SK-N-SH (cell line): ENCODE measurements at regions not wholly inside any gene's neighbourhood (a gene's known extent, or its start where the extent isn't known, plus 50 kb on each side); places are given as distances from the start of the nearest gene placed in this dataset.

Experiments
- CTCF ChIA-PET: fragments of 300-600, 350-600 bp; formaldehyde crosslinking; extraction: SDS; loops from one replicate; lab custom pipeline; 2021; lab: Yijun Ruan, JAX
- POLR2A ChIA-PET: fragments of 350-600 bp; sonication (Branson Sonifier 250); formaldehyde crosslinking; extraction: SDS; loops from one replicate; lab custom pipeline; 2020; ENCODE audit warnings: antibody characterized with exemption, inconsistent platforms; lab: Yijun Ruan, JAX
- DNase-seq: peaks from one replicate; pipeline ENCODE4 v3.0.0; 2012
- H2AFZ ChIP-seq: fragments of 200-600 bp; sonication (generic); 2 replicates; pipeline ENCODE4 v1.8.1; 2016; ENCODE audit warnings: antibody characterized with exemption, mild to moderate bottlenecking, low read depth
- H3F3A ChIP-seq: fragments of 200-600 bp; sonication (generic); replicated peaks from 2 replicates; pipeline ENCODE3; 2016; ENCODE audit warnings: antibody characterized with exemption, mild to moderate bottlenecking; ENCODE audit not compliant: insufficient read depth
- H3K27ac ChIP-seq, 2 experiments: fragments of 200-500 bp in 1 of 2; fragments of 200-600 bp in 1 of 2; sonication (Bioruptor generic) in 1 of 2; sonication (generic), shearing (Covaris generic) in 1 of 2; 2 replicates each; pipeline versions ENCODE4 v1.5.1 to v1.6.1; 2014 to 2016; ENCODE audit warnings: low read depth in 2 of 2, inconsistent platforms in 1 of 2, low read length in 1 of 2, mild to moderate bottlenecking in 1 of 2, mixed read lengths in 1 of 2
- H3K27me3 ChIP-seq: fragments of 200-600 bp; sonication (generic), shearing (Covaris generic); 2 replicates; pipeline ENCODE4 v1.6.1; 2016; ENCODE audit warnings: mixed run types; ENCODE audit not compliant: insufficient read depth
- H3K36me3 ChIP-seq, 2 experiments: fragments of 200-500 bp in 1 of 2; fragments of 200-600 bp in 1 of 2; sonication (Bioruptor generic) in 1 of 2; sonication (generic) in 1 of 2; replicated peaks in 1 of 2; 2 replicates each; pipeline versions ENCODE3 to v1.5.1; 2014 to 2016; ENCODE audit warnings: low read length in 1 of 2, mild to moderate bottlenecking in 1 of 2; ENCODE audit not compliant: insufficient read depth in 2 of 2, control insufficient read depth in 1 of 2
- H3K4me1 ChIP-seq, 2 experiments: fragments of 200-500 bp in 1 of 2; fragments of 200-600 bp in 1 of 2; sonication (Bioruptor generic) in 1 of 2; sonication (generic), shearing (Covaris generic) in 1 of 2; 2 replicates each; pipeline versions ENCODE4 v1.5.1 to v1.6.1; 2014 to 2016; ENCODE audit warnings: low read depth in 1 of 2, low read length in 1 of 2, mixed run types in 1 of 2; ENCODE audit not compliant: insufficient read depth in 2 of 2, control insufficient read depth in 1 of 2
- H3K4me2 ChIP-seq: fragments of 200-600 bp; sonication (generic), shearing (Covaris generic); 2 replicates; pipeline ENCODE4 v1.6.1; 2017; ENCODE audit warnings: mixed run types
- H3K4me3 ChIP-seq, 2 experiments: fragments of 200-500 bp in 1 of 2; fragments of 200-600 bp in 1 of 2; sonication (Bioruptor generic) in 1 of 2; sonication (generic), shearing (Covaris generic) in 1 of 2; 2 replicates each; pipeline versions ENCODE4 v1.5.1 to v1.8.1; 2014 to 2016; ENCODE audit warnings: low read depth in 2 of 2, inconsistent platforms in 1 of 2, low read length in 1 of 2, mild to moderate bottlenecking in 1 of 2, mixed read lengths in 1 of 2, moderate library complexity in 1 of 2
- H3K79me2 ChIP-seq: fragments of 200-600 bp; sonication (generic); 2 replicates; pipeline ENCODE4 v1.8.1; 2017; ENCODE audit warnings: mild to moderate bottlenecking; ENCODE audit not compliant: insufficient read depth
- H3K9ac ChIP-seq: fragments of 200-600 bp; sonication (generic); 2 replicates; pipeline ENCODE4 v1.6.1; 2017; ENCODE audit warnings: mixed run types
- H3K9me2 ChIP-seq: fragments of 200-600 bp; sonication (generic); 2 replicates; pipeline ENCODE4 v1.6.1; 2017; ENCODE audit warnings: mixed run types
- H3K9me3 ChIP-seq: fragments of 200-600 bp; sonication (generic); 2 replicates; pipeline ENCODE4 v1.6.1; 2017; ENCODE audit warnings: mixed run types, mild to moderate bottlenecking, moderate library complexity
- H4K20me1 ChIP-seq: fragments of 200-600 bp; sonication (generic); 2 replicates; pipeline ENCODE4 v1.6.1; 2017; ENCODE audit warnings: mild to moderate bottlenecking, mixed run types; ENCODE audit not compliant: insufficient read depth
- CHD2 ChIP-seq: fragments of 150-350 bp; IDR thresholded peaks from 2 replicates; pipeline ENCODE4 v1.6.1; 2018; ENCODE audit warnings: low read length; ENCODE audit not compliant: partially characterized antibody
- CTCF ChIP-seq: fragments of 200-600 bp; sonication (generic); IDR thresholded peaks from 2 replicates; pipeline ENCODE4 v1.6.1; 2017; ENCODE audit warnings: antibody characterized with exemption, mild to moderate bottlenecking, moderate library complexity
- ELF1 ChIP-seq: IDR thresholded peaks from 2 replicates; pipeline ENCODE4 v1.4.0; 2012
- EP300 ChIP-seq, 2 experiments: IDR thresholded peaks; 2 replicates each; pipeline versions ENCODE4 v1.4.0 to v1.6.1; 2012; ENCODE audit warnings: borderline replicate concordance in 1 of 2, low read depth in 1 of 2, low read length in 1 of 2
- FOXM1 ChIP-seq: IDR thresholded peaks from 2 replicates; pipeline ENCODE4 v1.4.0; 2012; ENCODE audit warnings: low read depth, mild to moderate bottlenecking
- GATA2 ChIP-seq: sonication (generic); formaldehyde crosslinking; IDR thresholded peaks from 2 replicates; pipeline ENCODE4 v1.5.0; 2020; ENCODE audit warnings: mild to moderate bottlenecking, missing genetic modification reagents
- IRF3 ChIP-seq: fragments of 150-350 bp; IDR thresholded peaks from 2 replicates; pipeline ENCODE4 v1.6.1; 2016; ENCODE audit warnings: mild to moderate bottlenecking, low read depth, low read length
- MXI1 ChIP-seq: IDR thresholded peaks from 2 replicates; pipeline ENCODE4 v1.6.1; 2012; ENCODE audit warnings: mild to moderate bottlenecking, low read depth, low read length, improper control_type of control experiment
- NFIC ChIP-seq: IDR thresholded peaks from 2 replicates; pipeline ENCODE4 v1.4.0; 2012; ENCODE audit warnings: borderline replicate concordance
- PBX3 ChIP-seq: IDR thresholded peaks from 2 replicates; pipeline ENCODE4; 2012
- POLR2AphosphoS5 ChIP-seq: IDR thresholded peaks from 2 replicates; pipeline ENCODE4 v1.6.1; 2012; ENCODE audit warnings: low read depth, low read length
- RAD21 ChIP-seq: IDR thresholded peaks from 2 replicates; pipeline ENCODE4 v1.6.1; 2012; ENCODE audit warnings: mild to moderate bottlenecking, low read length
- REST ChIP-seq: IDR thresholded peaks from 2 replicates; pipeline ENCODE4 v1.6.1; 2012; ENCODE audit warnings: mild to moderate bottlenecking, low read depth, low read length, moderate library complexity
- RFX5 ChIP-seq: IDR thresholded peaks from 2 replicates; pipeline ENCODE4 v1.6.1; 2012; ENCODE audit warnings: mild to moderate bottlenecking, improper control_type of control experiment, low read length
- RXRA ChIP-seq: IDR thresholded peaks from 2 replicates; pipeline ENCODE4 v1.4.0; 2012; ENCODE audit warnings: low read depth, mild to moderate bottlenecking, borderline replicate concordance
- TCF12 ChIP-seq: IDR thresholded peaks from 2 replicates; pipeline ENCODE4 v1.4.0; 2012
- USF2 ChIP-seq: fragments of 150-350 bp; IDR thresholded peaks from 2 replicates; pipeline ENCODE4 v1.6.1; 2017; ENCODE audit warnings: antibody characterized with exemption, low read length, low read depth, borderline replicate concordance
- WGBS: methylation state at CpG from one replicate; pipeline ENCODE4 v1.1.6; 2017; ENCODE audit warnings: low lambda C conversion rate; 5-methylcytosine and 5-hydroxymethylcytosine counted together
- TF ChIP-seq, protein P1 (sequence below): IDR thresholded peaks from 2 replicates; pipeline ENCODE4 v1.4.0; 2012; ENCODE audit warnings: low read depth, borderline replicate concordance

DNA sequence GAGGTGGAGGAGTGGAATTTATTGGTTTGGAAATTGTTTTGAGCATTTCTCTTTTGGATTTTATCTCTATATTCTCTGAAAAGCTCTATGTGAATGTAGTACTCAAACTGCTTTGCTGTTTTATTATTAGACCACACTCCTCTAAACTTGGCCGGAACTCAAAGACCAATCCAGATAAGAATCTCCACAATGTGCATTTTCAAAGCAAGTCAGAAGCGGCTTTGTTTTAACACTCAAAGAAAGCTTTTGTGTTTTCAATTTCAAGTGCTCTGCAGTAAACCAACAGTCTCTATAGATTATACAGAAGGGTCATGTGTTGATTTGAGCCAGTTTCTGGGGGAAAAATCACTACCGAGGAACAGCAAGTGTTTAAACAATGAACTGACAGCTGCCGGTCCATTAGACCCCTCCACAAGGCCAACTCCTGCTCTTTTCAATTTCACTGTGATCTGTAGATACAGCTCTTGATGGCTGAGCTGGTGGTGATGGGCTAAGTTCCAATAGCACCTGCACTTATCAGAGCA is 79.4 kb downstream of the FTHL17 start (continued):
- no peak for TF ChIP-seq USF2
- no peak for TF ChIP-seq MXI1
- TF ChIP-seq IRF3 = no peak
- TF ChIP-seq CHD2 = no peak
- TF ChIP-seq RXRA = no peak
- TF ChIP-seq RFX5 = no peak
- TF ChIP-seq ELF1 = no peak
- no peak for TF ChIP-seq RAD21
- no peak for TF ChIP-seq REST

DNA sequence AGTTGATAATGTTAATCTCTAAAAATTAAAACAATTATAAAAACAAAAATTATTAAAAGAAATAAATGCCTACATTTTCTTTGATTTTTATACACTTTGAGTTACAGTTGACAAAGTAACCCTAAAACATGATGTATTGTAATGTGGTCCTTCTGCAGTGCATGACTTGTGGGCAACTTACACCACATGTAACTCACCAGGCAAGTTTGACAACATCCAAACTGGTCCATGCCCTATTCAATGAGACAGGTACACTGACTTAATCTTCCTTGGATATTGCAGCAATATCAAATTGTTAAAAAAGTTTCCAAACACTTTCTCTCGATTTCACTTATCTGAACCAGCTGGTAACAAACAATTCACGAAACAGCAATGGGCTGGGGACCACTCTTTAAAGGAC is 81.5 kb downstream of the FTHL17 start:
- no peaks in the 10 kb centered on the region for H4K20me1 ChIP-seq
- no peaks in the 10 kb centered on the region for H3K9me2 ChIP-seq
- H3K79me2 ChIP-seq = no peaks in the 10 kb centered on the region
- no peak overlapping the region for H2AFZ ChIP-seq
- no peak overlapping the region for H3K9ac ChIP-seq
- no peaks in the 10 kb centered on the region for H3F3A ChIP-seq
- no peaks in the 10 kb centered on the region for H3K36me3 ChIP-seq
- ChIA-PET CTCF (interaction anchor here (0.8 kb wide), 1 partner anchor 49 kb away, joined by 3 read pairs; no protein-coding TSS in a partner anchor), POLR2A (no interaction called here)
- whole genome bisulfite sequencing = 18% methylated on average over 2 of the region's 2 CpGs
- no peak overlapping the region for H3K4me3 ChIP-seq
- H3K27me3 ChIP-seq = no peaks in the 10 kb centered on the region
- H3K4me1 ChIP-seq = no peaks in the 10 kb centered on the region; a peak in 1 of 4 replicates
- DNase-seq = no peak
- no peak overlapping the region for H3K4me2 ChIP-seq
- no peaks in the 10 kb centered on the region for H3K9me3 ChIP-seq
- H3K27ac ChIP-seq = no peak overlapping the region
- no peak for TF ChIP-seq RFX5
- TF ChIP-seq TCF12 = no peak
- no peak for TF ChIP-seq PBX3
- TF ChIP-seq POLR2AphosphoS5 = no peak
- TF ChIP-seq NFIC = no peak
- TF ChIP-seq FOXM1 = no peak
- TF ChIP-seq USF2 = no peak
- no peak for TF ChIP-seq GATA2 (CRISPR knock-in tag)
- TF ChIP-seq RAD21 = no peak
- no peak for TF ChIP-seq EP300 (IDR thresholded peaks at IDR 0.05; ENCODE audit: borderline replicate concordance in 1 of 2, low read depth in 1 of 2, low read length in 1 of 2)
- TF ChIP-seq, protein P1, sequence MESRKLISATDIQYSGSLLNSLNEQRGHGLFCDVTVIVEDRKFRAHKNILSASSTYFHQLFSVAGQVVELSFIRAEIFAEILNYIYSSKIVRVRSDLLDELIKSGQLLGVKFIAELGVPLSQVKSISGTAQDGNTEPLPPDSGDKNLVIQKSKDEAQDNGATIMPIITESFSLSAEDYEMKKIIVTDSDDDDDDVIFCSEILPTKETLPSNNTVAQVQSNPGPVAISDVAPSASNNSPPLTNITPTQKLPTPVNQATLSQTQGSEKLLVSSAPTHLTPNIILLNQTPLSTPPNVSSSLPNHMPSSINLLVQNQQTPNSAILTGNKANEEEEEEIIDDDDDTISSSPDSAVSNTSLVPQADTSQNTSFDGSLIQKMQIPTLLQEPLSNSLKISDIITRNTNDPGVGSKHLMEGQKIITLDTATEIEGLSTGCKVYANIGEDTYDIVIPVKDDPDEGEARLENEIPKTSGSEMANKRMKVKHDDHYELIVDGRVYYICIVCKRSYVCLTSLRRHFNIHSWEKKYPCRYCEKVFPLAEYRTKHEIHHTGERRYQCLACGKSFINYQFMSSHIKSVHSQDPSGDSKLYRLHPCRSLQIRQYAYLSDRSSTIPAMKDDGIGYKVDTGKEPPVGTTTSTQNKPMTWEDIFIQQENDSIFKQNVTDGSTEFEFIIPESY = no peak
- no peak for TF ChIP-seq CTCF
- no peak for TF ChIP-seq IRF3
